COLO829 (cell line): ENCODE measurements at regions not wholly inside any gene's neighbourhood (a gene's known extent, or its start where the extent isn't known, plus 50 kb on each side); places are given as distances from the start of the nearest gene placed in this dataset.
A peak's percentile ranks its signal among the peaks of the same experiment; 100 is the strongest.

Source experiments
- DNase-seq: peaks from one replicate; pipeline ENCODE4 v3.0.0; 2012; ENCODE audit warnings: low spot score

DNA sequence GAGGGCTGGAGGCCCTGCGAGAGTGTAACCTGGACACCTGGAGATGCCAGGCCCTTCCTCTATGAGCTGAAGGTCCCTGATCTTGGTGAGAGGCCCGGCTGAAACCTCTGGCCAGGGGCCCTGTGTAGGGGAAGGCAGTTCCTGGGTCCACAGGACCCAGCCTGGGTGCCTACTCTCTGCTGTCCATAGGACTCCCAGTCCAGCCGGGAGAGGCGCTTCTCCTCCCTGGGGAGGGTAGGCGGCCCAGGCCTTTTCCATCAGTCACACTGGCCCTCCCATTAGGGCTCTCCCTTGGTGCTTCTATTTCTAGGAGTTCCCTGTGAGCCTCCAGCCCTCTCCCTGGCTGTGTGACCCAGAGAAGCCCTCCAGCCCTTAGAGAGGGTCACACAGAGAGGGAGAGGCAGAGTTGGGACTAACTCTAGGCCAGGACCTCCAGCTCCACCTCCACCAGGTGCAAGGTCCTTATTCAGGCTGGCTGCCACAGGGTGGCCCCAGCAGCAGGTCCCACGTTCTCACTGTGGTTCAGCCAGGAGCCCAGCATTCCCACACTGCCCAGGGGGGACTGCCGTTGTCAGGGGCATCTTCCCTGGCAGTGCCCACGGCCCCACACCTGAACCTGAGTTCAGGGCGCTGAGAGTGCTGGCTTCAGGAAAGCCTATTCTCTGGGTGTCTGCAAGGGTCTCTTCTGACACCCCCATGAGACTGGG, 146.8 kb downstream of the SMAD6 start:
- DNase-seq = no peak

- no peak for DNase-seq
These were observed 147.3 kb downstream of the SMAD6 start for GRCh38 chr15:66849393-66849745.

GRCh38 chr15:66849746-66850077, 147.7 kb downstream of the SMAD6 start:
- no peak for DNase-seq

- no peak for DNase-seq
These were observed 148.3 kb downstream of the SMAD6 start for GRCh38 chr15:66850078-66850991.

DNA sequence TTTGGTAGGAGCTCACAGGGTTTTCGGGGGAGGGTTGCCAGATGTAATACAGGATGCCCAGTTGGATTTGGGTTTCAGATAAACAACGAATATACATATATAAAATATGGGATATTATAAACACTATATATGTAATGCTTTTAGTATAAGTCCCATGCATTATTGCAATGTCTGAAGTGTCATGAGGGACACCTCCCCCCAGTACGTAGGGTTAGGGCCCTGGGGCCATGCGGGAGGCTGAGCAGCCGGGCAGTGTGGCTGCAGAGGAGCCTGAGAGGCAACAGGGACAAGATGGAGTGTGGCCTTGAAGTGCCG, 148.9 kb downstream of the SMAD6 start:
- no peak for DNase-seq

- peak; percentile 62 for DNase-seq
These were observed 149.5 kb downstream of the SMAD6 start for GRCh38 chr15:66851311-66852063.

GRCh38 chr15:66852064-66852905, 150.2 kb downstream of the SMAD6 start:
- DNase-seq = no peak

DNA sequence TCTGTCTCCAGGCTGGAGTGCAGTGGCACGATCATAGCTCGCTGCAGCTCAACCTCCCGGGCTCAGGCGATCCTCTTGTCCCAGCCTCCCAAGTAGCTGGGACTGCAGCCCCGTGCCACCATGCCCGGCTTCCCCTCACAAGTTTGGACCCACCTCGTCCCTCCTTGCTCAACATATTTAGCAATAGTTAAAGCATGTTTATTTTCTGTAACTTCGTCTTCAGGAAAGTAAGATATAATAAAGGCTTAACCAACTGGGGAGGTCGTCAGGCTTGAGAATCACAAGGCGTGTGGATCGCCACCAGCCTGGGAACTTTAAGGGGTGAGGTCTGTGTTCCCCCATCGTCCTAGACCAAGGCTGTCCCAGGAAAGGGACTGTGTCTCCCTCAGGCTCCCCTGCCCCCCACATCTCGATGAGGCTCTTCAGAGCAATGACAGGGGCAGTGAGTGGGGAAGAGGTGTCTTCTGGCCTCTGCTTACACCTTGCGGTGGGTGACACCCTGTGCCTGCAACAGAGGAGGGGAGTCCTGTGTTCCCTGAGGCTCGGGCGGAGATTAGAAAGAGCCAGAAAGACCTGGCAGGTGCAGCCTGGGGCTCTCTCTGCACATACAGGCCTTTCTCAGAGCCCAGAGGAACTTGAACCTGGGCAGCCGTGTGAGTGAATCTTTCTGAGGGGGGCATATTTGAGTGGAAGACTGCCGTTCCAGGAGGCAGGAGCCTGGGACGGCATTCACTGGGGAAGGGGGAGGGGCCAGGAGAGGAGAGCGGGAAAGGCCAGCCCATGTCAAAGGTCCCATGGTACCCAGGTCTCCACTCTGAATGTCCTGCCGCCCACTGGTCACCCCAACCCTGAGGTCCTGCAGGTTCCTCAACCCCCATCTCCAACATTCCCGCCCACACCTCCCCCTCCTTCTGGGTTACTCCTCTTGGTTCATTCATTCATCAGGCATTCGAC, 152.3 kb downstream of the SMAD6 start:
- no peak for DNase-seq

DNA sequence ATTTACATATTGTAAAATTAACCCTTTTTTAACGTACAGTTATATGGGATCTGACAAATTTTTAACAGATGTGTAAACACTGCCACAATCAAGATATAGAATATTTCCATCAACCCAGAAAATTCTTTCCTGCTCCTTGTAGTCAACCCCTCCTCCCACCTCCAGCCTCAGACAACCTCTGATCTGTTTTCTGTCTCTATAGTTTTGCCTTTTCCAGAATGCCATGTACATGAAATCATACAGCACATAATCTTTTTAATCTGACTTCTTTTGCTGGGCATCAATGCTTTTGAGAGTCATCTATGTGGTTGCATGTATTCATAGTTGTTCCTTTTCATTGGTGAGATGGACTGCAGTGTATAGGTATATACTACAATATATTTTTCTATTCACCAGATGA, 153.0 kb downstream of the SMAD6 start:
- no peak for DNase-seq

GRCh38 chr15:66857694-66858093, 155.7 kb downstream of the SMAD6 start:
- no peak for DNase-seq

DNA sequence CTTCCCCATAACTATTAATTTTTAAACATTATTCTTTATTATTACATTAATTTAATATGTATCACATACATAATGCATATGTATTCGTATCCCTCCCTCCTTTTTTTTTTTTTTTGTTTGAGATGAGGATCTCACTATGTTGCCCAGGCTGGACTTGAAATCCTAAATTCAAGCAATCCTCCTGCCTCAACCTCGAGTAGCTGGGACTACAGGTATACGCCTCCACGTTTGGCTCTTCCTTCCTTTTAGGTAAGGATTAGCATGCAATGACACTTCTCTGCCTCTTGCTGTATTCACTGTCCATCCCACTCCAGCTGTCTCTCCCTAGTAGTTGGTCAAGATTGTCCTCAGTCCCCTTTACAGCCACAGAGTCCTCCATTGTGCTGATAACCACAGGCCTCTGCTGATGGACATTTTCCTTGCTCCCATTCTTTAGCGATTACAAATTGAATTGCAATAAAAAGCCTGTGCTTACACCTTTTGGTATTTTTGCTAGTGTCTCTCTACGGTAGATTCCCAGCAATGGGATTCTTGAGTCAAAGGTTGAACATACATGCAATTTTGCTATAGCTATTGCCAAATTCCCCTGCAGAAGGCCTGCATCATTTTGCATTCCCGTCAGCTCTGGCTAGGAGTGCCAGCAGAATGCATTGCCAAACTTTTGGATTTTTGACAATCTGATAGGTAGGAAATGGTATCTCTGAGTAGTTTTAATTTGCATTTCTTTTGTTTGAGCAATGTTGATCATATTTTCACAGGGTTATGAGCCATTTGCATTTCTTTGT, 156.6 kb downstream of the SMAD6 start:
- DNase-seq = no peak

GRCh38 chr15:66859688-66860253, 157.7 kb downstream of the SMAD6 start:
- no peak for DNase-seq

DNA sequence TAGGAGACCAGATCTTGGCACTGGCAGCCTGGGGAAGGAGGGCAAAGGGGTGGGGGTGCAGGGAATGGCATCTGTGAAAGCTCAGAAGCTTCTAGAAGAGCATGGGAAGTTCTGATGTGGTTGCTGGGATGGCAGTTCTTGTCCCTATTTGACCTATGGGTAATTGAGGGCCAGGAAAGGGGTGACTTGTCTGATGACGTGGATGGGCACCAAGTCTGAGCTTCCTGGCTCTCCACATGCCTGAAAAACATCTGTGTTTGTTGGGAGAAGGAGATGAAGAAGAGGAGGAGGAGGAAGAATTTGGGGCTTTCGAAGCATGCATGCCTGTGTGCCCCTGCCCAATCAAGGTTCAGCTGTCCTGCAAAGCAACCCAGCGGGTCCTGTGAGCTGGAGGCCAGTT, 158.8 kb downstream of the SMAD6 start:
- DNase-seq = no peak

GRCh38 chr15:66862111-66862939, 160.3 kb downstream of the SMAD6 start:
- DNase-seq = no peak

DNA sequence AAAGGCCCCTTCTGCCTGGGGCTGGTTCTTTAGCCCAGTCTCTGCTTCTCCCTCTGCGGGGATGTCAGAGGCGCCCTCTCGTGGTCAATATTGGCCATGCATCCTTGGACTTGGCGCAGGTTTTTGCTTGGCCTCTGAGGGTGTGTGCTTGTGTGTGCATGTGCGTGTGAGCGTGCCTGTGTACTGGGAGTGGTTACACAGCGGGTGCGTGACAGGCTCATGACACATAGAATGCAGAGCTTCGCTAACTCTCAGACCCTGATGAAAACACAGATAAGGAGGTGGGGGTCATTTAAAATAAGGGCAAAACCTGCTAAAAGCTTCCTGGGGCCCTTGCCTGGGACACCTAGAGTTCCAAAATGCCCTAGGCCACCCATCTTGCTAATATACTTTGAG, 160.9 kb downstream of the SMAD6 start:
- peak; percentile 44 for DNase-seq

- DNase-seq = no peak
These were observed 161.5 kb downstream of the SMAD6 start for GRCh38 chr15:66863390-66864085.

DNA sequence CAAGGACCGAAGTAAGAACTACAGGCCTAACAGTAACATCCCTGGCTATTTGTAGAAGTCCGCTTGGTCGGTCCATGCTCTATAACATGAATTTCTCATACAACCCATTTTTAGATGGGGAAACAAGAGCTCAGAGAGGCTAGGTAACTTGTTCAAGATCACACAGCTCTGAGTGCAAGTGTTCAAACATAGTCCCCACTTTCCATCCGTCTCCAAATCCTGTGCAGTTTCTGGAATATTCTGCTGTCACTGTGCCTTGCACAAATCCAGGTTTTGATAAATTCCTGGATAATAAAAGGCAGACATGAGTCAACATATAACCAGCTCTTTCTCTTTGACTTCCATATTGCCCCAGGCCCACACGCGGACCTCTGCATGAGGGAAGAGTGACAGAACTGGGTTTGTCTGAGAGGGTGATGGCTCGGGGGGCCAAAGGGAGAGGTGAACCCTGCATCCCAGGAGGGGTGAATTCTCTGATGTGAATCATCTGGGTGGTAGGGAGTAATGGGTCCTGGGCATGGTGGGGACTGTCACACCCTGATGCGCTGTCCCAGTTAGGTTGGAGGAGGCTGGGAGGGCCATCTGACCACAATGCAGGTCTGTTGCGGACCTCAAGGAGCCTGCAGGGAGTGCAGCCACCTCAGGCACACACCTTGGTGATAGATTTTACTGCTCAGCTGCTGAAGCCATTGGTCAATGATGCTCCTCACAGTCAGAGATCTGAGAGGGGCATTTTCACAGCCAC, 162.2 kb downstream of the SMAD6 start:
- no peak for DNase-seq

GRCh38 chr15:66864871-66865281, 162.8 kb downstream of the SMAD6 start:
- no peak for DNase-seq
